Keratinocyte (primary cell): ENCODE measurements at regions not wholly inside any gene's neighbourhood (a gene's known extent, or its start where the extent isn't known, plus 50 kb on each side); places are given as distances from the start of the nearest gene placed in this dataset.

Source experiments
- DNase-seq: peaks from one replicate; pipeline ENCODE4 v3.0.0-alpha.2; 2011; ENCODE audit warnings: low read depth, missing footprints, low spot score
- FAIRE-seq: peaks from 2 replicates; lab custom pipeline; 2011; peaks lifted over from hg19 to GRCh38; lab: Jason Lieb, UNC
- H2AFZ ChIP-seq: 2 replicates; pipeline ENCODE4 v1.6.0; 2012; ENCODE audit warnings: low read length, control low read depth, inconsistent platforms; ENCODE audit not compliant: control insufficient read depth
- H3K27ac ChIP-seq: 2 replicates; pipeline ENCODE4 v1.5.1; 2011; ENCODE audit warnings: low read length; ENCODE audit not compliant: control insufficient read depth, insufficient read depth
- H3K27me3 ChIP-seq: 3 replicates; pipeline ENCODE4 v1.6.0; 2011; ENCODE audit warnings: low read length; ENCODE audit not compliant: control insufficient read depth, insufficient read depth; ENCODE audit errors: extremely low read depth
- H3K36me3 ChIP-seq, 2 experiments: 2 replicates in 1 of 2; 3 replicates in 1 of 2; pipeline ENCODE4 v1.5.1; 2011; ENCODE audit warnings: low read length in 2 of 2, mild to moderate bottlenecking in 1 of 2; ENCODE audit not compliant: control insufficient read depth in 2 of 2, insufficient read depth in 2 of 2; ENCODE audit errors: extremely low read depth in 1 of 2
- H3K4me1 ChIP-seq: 3 replicates; pipeline ENCODE4 v1.5.1; 2011; ENCODE audit warnings: low read length; ENCODE audit not compliant: control insufficient read depth, insufficient read depth; ENCODE audit errors: extremely low read depth
- H3K4me2 ChIP-seq: 3 replicates; pipeline ENCODE4 v1.6.0; 2011; ENCODE audit warnings: low read depth, low read length; ENCODE audit not compliant: control insufficient read depth, insufficient read depth; ENCODE audit errors: extremely low read depth
- H3K4me3 ChIP-seq, 3 experiments: fragments of 200-600 bp in 1 of 3; sonication (generic) in 1 of 3; 2 replicates in 2 of 3; 3 replicates in 1 of 3; pipeline ENCODE4 v1.5.1; 2011 to 2016; ENCODE audit warnings: low read length in 3 of 3, mild to moderate bottlenecking in 3 of 3, control low read depth in 2 of 3, inconsistent platforms in 1 of 3, low read depth in 1 of 3, mixed read lengths in 1 of 3, mixed run types in 1 of 3, moderate library complexity in 1 of 3; ENCODE audit not compliant: control insufficient read depth in 2 of 3, insufficient read depth in 2 of 3; ENCODE audit errors: extremely low read depth in 1 of 3
- H3K79me2 ChIP-seq: 2 replicates; pipeline ENCODE4 v1.6.0; 2012; ENCODE audit warnings: low read length; ENCODE audit not compliant: control insufficient read depth, insufficient read depth
- H3K9ac ChIP-seq: 3 replicates; pipeline ENCODE4 v1.6.0; 2011; ENCODE audit warnings: low read length; ENCODE audit not compliant: control insufficient read depth, insufficient read depth; ENCODE audit errors: extremely low read depth
- H3K9me1 ChIP-seq: 3 replicates; pipeline ENCODE4 v1.6.0; 2011; ENCODE audit warnings: low read length; ENCODE audit not compliant: control insufficient read depth, insufficient read depth; ENCODE audit errors: extremely low read depth
- H3K9me3 ChIP-seq: 2 replicates; pipeline ENCODE4 v1.5.1; 2012; ENCODE audit warnings: low read depth, low read length; ENCODE audit not compliant: control insufficient read depth
- H4K20me1 ChIP-seq: 3 replicates; pipeline ENCODE4 v1.6.0; 2011; ENCODE audit warnings: low read length; ENCODE audit not compliant: control insufficient read depth, insufficient read depth; ENCODE audit errors: extremely low read depth
- EZH2 ChIP-seq: IDR thresholded peaks from one replicate; pipeline ENCODE4 v1.6.1; 2012; ENCODE audit warnings: inconsistent platforms, mild to moderate bottlenecking, low read length, moderate library complexity
- dilution Hi-C: fragments of 300-500 bp; cut with MboI; formaldehyde crosslinking; loops from one replicate; pipeline ENCODE4 v1.7.0; 2020; ENCODE audit warnings: low sequenced_read_pairs; ENCODE audit not compliant: extremely low pct_ligation_motif_present
- TF ChIP-seq, protein P1 (sequence below), 3 experiments: IDR thresholded peaks in 1 of 3; conservative IDR thresholded peaks in 1 of 3; optimal IDR thresholded peaks in 1 of 3; 2 replicates in 2 of 3; 3 replicates in 1 of 3; pipeline versions ENCODE3 to v1.5.1; 2011; ENCODE audit warnings: low read length in 3 of 3, mild to moderate bottlenecking in 3 of 3, moderate library complexity in 2 of 3, control low read depth in 1 of 3, inconsistent platforms in 1 of 3; ENCODE audit not compliant: insufficient read depth in 2 of 3; ENCODE audit errors: extremely low read depth in 1 of 3

DNA sequence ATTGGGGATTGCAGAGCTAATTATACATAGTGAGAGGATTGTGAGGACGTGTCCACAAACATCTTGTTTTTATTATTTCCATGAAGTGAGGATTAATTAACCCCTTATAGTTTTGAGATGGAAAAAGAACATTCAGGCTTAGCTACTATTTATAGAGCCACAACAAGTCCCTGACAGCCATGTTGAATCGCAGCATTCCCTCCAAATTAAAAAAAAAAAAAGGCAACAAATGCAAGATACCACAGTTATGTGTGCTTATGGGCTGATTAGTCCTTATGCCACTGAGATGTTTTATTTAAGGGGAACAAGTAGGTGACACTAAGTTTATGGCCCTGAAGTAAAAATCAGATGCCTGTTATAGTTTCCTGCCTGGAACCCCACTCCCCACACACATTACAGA lies 350.3 kb downstream of the GPAM start:
- Histone ChIP-seq H3K4me1 (peaks cover 10% of the 10 kb centered on the region), H3K4me3 (no peak overlapping the region), H3K79me2 (no peaks in the 10 kb centered on the region), H4K20me1 (no peaks in the 10 kb centered on the region), H3K9me1 (no peaks in the 10 kb centered on the region), H3K36me3 (no peaks in the 10 kb centered on the region), H3K4me2 (no peak overlapping the region), H2AFZ (no peak overlapping the region), H3K9ac (no peak overlapping the region), H3K27ac (no peak overlapping the region), H3K9me3 (no peaks in the 10 kb centered on the region), H3K27me3 (no peaks in the 10 kb centered on the region)
- dilution Hi-C loops: no loop called here
- no peak for DNase-seq
- TF ChIP-seq, protein P1, sequence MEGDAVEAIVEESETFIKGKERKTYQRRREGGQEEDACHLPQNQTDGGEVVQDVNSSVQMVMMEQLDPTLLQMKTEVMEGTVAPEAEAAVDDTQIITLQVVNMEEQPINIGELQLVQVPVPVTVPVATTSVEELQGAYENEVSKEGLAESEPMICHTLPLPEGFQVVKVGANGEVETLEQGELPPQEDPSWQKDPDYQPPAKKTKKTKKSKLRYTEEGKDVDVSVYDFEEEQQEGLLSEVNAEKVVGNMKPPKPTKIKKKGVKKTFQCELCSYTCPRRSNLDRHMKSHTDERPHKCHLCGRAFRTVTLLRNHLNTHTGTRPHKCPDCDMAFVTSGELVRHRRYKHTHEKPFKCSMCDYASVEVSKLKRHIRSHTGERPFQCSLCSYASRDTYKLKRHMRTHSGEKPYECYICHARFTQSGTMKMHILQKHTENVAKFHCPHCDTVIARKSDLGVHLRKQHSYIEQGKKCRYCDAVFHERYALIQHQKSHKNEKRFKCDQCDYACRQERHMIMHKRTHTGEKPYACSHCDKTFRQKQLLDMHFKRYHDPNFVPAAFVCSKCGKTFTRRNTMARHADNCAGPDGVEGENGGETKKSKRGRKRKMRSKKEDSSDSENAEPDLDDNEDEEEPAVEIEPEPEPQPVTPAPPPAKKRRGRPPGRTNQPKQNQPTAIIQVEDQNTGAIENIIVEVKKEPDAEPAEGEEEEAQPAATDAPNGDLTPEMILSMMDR (optimal IDR thresholded peaks at IDR 0.05 in 1 of 3, IDR thresholded peaks at IDR 0.05 in 1 of 3, conservative IDR thresholded peaks at IDR 0.05 in 1 of 3; ENCODE audit: extremely low read depth in 1 of 3, insufficient read depth in 2 of 3, low read length in 3 of 3): no peak
- no peak for TF ChIP-seq EZH2
- no peak for FAIRE-seq

DNA sequence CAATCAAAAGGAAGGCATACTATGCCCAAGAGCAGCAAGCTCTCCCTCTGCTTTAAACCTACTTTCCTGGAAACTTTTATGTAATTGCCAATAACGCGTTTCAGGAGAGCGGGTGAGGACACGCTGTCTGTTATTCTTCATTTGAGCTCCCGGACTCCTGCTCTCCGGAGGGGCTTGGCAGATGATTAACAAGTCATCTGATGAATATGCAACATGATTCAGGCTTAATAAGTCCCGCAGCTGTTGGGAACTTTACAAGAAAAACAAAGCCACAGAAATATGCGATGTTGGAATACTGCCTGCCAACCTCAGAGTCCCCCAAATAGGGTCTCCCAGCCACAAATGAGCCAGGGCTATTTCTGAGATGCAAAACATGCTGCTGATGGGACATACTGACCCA lies 348.0 kb downstream of the GPAM start:
- H3K4me2 ChIP-seq: no peak overlapping the region
- no peak for FAIRE-seq

More for the DNA sequence above, 348.0 kb downstream of the GPAM start:
- Histone ChIP-seq H3K9me1 (no peaks in the 10 kb centered on the region), H3K27ac (no peak overlapping the region), H3K36me3 (no peaks in the 10 kb centered on the region), H3K9me3 (no peaks in the 10 kb centered on the region), H3K27me3 (no peaks in the 10 kb centered on the region), H3K79me2 (no peaks in the 10 kb centered on the region), H4K20me1 (no peaks in the 10 kb centered on the region), H3K4me3 (no peak overlapping the region), H3K9ac (no peak overlapping the region), H3K4me1 (peaks cover 8% of the 10 kb centered on the region), H2AFZ (no peak overlapping the region)
- TF ChIP-seq, protein P1 (optimal IDR thresholded peaks at IDR 0.05 in 1 of 3, IDR thresholded peaks at IDR 0.05 in 1 of 3, conservative IDR thresholded peaks at IDR 0.05 in 1 of 3; ENCODE audit: extremely low read depth in 1 of 3, insufficient read depth in 2 of 3, low read length in 3 of 3): no peak
- TF ChIP-seq EZH2: no peak
- dilution Hi-C loops: no loop called here
- DNase-seq: no peak
